Mucosa of descending colon (tissue), 3 donors: ENCODE measurements at regions not wholly inside any gene's neighbourhood (a gene's known extent, or its start where the extent isn't known, plus 50 kb on each side); places are given as distances from the start of the nearest gene placed in this dataset.

Source experiments
- ATAC-seq: fragments of 200-7000 bp; cut with Tn5 transposase; one replicate; pipeline ENCODE4 v1.9.1; 2020; ENCODE audit warnings: mild to moderate bottlenecking, moderate library complexity
- DNase-seq, 3 donors: peaks; one replicate each; pipeline ENCODE4 v3.0.0-alpha.2; 2020
- H3K36me3 ChIP-seq: fragments of 200-600 bp; one replicate; pipeline ENCODE4 v1.8.0; 2021; ENCODE audit warnings: low read depth, mild to moderate bottlenecking
- H3K4me1 ChIP-seq: fragments of 200-600 bp; one replicate; pipeline ENCODE4 v1.8.0; 2021; ENCODE audit warnings: low read depth, mild to moderate bottlenecking
- H3K4me3 ChIP-seq: fragments of 200-600 bp; one replicate; pipeline ENCODE4 v1.8.0; 2021; ENCODE audit warnings: mild to moderate bottlenecking
- H3K9me3 ChIP-seq: fragments of 200-600 bp; one replicate; pipeline ENCODE4 v1.8.0; 2021; ENCODE audit warnings: mild to moderate bottlenecking
- intact Hi-C, 2 donors: fragments of 100-400 bp; cut with DNase I in 1 of 2; cut with micrococcal nuclease in 1 of 2; formaldehyde crosslinking; loops; one replicate each; pipeline versions ENCODE4 v1.11.0 to v1.11.1; 2022; cut with DNase I, micrococcal nuclease
- TF ChIP-seq, protein P1 (sequence below): fragments of 200-600 bp; IDR thresholded peaks from one replicate; pipeline ENCODE4 v1.8.0; 2022; ENCODE audit warnings: antibody characterized with exemption, mild to moderate bottlenecking
- donor health status: DM: no; HTN: no; CAD: no; lungs with moderate emphysema.
- donor health status: DM: no; HTN: no; CAD: no.
- donor health status: DM: no; HTN: yes; CAD: no.

DNA sequence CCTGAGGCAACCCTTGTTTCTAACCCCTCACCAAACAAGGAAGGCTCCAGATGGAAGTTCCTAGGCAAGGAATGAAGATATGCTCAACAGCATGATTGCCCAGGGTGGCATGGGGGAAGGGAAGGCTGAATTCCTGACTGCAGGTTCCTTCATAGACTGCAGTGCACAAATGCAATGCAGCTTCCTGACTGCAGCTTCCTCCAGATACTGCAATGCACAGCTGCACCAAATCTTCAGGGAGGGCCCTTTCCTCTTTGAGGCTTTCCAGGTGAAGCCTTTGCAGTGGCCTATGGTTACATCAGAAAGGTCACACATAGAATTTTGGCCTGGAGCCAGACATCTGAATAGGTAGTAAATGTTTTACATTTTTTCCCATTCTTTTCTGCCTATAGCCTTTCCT is 58.8 kb upstream of the DYNAP start:
- intact Hi-C loops: no loop called here
- Histone ChIP-seq H3K36me3 (no peaks in the 10 kb centered on the region), H3K4me1 (no peaks in the 10 kb centered on the region), H3K9me3 (peaks cover 6% of the 10 kb centered on the region), H3K4me3 (no peak overlapping the region)
- DNase-seq (peak in 1 of 3 donors; percentile 4), ATAC-seq (peak; percentile 7)
- TF ChIP-seq, protein P1, sequence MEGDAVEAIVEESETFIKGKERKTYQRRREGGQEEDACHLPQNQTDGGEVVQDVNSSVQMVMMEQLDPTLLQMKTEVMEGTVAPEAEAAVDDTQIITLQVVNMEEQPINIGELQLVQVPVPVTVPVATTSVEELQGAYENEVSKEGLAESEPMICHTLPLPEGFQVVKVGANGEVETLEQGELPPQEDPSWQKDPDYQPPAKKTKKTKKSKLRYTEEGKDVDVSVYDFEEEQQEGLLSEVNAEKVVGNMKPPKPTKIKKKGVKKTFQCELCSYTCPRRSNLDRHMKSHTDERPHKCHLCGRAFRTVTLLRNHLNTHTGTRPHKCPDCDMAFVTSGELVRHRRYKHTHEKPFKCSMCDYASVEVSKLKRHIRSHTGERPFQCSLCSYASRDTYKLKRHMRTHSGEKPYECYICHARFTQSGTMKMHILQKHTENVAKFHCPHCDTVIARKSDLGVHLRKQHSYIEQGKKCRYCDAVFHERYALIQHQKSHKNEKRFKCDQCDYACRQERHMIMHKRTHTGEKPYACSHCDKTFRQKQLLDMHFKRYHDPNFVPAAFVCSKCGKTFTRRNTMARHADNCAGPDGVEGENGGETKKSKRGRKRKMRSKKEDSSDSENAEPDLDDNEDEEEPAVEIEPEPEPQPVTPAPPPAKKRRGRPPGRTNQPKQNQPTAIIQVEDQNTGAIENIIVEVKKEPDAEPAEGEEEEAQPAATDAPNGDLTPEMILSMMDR: no peak

DNA sequence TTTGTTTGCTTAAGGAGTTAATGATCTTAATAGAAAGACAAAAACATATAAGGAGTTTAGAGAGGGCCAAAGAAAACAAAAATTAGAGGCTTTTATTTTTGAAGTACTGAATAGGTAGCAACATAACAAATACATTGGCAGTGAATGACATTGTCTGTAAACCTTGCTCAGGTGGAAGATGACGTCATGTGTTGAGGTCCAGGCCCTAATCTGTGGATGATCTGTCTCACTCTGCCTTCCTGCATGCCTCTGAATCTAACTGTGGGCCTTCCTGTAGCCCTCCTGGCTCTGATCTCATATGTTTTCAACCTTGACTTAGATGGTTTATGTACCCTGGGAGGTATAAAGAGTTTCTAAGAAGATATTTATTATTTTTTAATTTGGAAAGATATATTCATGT is 58.1 kb upstream of the DYNAP start:
- H3K4me3 ChIP-seq: no peak overlapping the region
- ATAC-seq (no peak), DNase-seq (no peak)
- intact Hi-C loops: no loop called here
- no peaks in the 10 kb centered on the region for H3K36me3 ChIP-seq
- H3K4me1 ChIP-seq: no peaks in the 10 kb centered on the region
- peaks cover 6% of the 10 kb centered on the region for H3K9me3 ChIP-seq
- TF ChIP-seq, protein P1: no peak
